ENCODE measurements at regions not wholly inside any gene's neighbourhood (a gene's known extent, or its start where the extent isn't known, plus 50 kb on each side); places are given as distances from the start of the nearest gene placed in this dataset.
"Not testable (repeated sequence)": the region's sequence is repeated elsewhere in the genome, so short reads cannot be mapped to it uniquely, and the experiment has no call there.

DNA sequence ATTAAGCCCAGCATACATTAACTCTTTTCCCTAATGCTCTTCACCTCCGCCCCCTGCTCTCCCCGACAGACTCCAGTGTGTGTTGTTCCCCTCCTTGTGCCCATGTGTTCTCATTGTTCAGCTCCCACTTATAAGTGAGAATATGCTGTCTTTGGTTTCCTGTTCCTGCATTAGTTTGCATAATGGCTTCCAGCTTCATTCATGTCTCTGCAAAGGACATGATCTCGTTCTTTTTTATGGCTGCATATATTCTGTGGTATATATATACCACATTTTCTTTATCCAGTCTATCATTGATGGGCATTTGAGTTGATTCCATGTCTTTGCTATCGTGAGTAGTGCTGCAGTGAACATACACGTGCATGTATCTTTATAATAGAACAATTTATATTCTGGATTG is 69.3 kb upstream of the NAA35 start:
- TF ChIP-seq, protein P1, sequence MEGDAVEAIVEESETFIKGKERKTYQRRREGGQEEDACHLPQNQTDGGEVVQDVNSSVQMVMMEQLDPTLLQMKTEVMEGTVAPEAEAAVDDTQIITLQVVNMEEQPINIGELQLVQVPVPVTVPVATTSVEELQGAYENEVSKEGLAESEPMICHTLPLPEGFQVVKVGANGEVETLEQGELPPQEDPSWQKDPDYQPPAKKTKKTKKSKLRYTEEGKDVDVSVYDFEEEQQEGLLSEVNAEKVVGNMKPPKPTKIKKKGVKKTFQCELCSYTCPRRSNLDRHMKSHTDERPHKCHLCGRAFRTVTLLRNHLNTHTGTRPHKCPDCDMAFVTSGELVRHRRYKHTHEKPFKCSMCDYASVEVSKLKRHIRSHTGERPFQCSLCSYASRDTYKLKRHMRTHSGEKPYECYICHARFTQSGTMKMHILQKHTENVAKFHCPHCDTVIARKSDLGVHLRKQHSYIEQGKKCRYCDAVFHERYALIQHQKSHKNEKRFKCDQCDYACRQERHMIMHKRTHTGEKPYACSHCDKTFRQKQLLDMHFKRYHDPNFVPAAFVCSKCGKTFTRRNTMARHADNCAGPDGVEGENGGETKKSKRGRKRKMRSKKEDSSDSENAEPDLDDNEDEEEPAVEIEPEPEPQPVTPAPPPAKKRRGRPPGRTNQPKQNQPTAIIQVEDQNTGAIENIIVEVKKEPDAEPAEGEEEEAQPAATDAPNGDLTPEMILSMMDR (conservative IDR thresholded peaks at IDR 0.05 in 1 of 2, IDR thresholded peaks at IDR 0.05 in 1 of 2; ENCODE audit: extremely low read depth in 1 of 2, insufficient read depth in 1 of 2, low read depth in 1 of 2, low read length in 2 of 2) = not testable (repeated sequence)
- not testable (repeated sequence) for TF ChIP-seq EZH2 (IDR thresholded peaks at IDR 0.05; ENCODE audit: borderline replicate concordance, low read length)

Data from mammary epithelial cell (primary cell).